ENCODE measurements at regions not wholly inside any gene's neighbourhood (a gene's known extent, or its start where the extent isn't known, plus 50 kb on each side); places are given as distances from the start of the nearest gene placed in this dataset.

DNA sequence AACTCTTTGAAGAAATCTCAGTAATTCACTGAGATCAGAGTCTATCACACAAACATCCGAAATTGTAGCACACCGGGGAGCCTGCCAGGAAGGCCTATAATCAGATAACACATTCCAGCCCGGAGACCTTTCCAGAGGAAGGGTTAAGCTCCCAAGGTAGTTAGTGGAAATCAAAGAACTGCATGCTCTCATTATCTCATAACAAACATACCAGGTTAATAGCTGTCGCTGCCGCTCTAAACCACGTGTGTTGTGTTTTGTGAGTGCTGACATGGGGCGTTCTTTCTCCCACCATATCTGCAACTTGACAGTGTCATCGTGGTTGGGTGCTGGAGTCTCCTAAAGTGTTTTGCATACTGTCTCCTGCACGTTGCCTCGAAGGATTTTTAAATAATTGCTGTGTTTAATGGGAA is 120.7 kb upstream of the CARD11 start:
- no peak overlapping the region for H3K9ac ChIP-seq (ENCODE audit: low read depth, low read length)
- dilution Hi-C loops (cut with HindIII; ENCODE audit: low sequenced_read_pairs, unreplicated experiment) = no loop called here
- H4K91ac ChIP-seq (ENCODE audit: insufficient read depth, low read depth, low read length) = no peak overlapping the region
- DNase-seq (no peak), ATAC-seq (ENCODE audit: low read depth) (no peak)
- TF ChIP-seq, protein P1, sequence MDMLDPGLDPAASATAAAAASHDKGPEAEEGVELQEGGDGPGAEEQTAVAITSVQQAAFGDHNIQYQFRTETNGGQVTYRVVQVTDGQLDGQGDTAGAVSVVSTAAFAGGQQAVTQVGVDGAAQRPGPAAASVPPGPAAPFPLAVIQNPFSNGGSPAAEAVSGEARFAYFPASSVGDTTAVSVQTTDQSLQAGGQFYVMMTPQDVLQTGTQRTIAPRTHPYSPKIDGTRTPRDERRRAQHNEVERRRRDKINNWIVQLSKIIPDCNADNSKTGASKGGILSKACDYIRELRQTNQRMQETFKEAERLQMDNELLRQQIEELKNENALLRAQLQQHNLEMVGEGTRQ (IDR thresholded peaks at IDR 0.05; ENCODE audit: low read depth, low read length) = no peak
- TF ChIP-seq POLR2A (IDR thresholded peaks at IDR 0.05; ENCODE audit: low read depth, low read length) = no peak
- TF ChIP-seq BHLHE40 (IDR thresholded peaks at IDR 0.05; ENCODE audit: low read depth, low read length) = no peak
- TF ChIP-seq, protein P2, sequence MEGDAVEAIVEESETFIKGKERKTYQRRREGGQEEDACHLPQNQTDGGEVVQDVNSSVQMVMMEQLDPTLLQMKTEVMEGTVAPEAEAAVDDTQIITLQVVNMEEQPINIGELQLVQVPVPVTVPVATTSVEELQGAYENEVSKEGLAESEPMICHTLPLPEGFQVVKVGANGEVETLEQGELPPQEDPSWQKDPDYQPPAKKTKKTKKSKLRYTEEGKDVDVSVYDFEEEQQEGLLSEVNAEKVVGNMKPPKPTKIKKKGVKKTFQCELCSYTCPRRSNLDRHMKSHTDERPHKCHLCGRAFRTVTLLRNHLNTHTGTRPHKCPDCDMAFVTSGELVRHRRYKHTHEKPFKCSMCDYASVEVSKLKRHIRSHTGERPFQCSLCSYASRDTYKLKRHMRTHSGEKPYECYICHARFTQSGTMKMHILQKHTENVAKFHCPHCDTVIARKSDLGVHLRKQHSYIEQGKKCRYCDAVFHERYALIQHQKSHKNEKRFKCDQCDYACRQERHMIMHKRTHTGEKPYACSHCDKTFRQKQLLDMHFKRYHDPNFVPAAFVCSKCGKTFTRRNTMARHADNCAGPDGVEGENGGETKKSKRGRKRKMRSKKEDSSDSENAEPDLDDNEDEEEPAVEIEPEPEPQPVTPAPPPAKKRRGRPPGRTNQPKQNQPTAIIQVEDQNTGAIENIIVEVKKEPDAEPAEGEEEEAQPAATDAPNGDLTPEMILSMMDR (conservative IDR thresholded peaks at IDR 0.05; ENCODE audit: low read depth, low read length) = no peak
- no peak for TF ChIP-seq CEBPB (IDR thresholded peaks at IDR 0.05; ENCODE audit: low read depth, low read length)
- no peak for TF ChIP-seq RFX5 (IDR thresholded peaks at IDR 0.05; ENCODE audit: low read depth, low read length)
- TF ChIP-seq FOS (IDR thresholded peaks at IDR 0.05; ENCODE audit: low read depth, low read length) = no peak
- no peak for TF ChIP-seq MAFK (IDR thresholded peaks at IDR 0.05; ENCODE audit: low read depth, low read length)
- no peak for TF ChIP-seq MAZ (IDR thresholded peaks at IDR 0.05; ENCODE audit: borderline replicate concordance, low read depth, low read length)
- TF ChIP-seq RCOR1 (IDR thresholded peaks at IDR 0.05; ENCODE audit: insufficient replicate concordance, low read length) = no peak
- TF ChIP-seq SMC3 (IDR thresholded peaks at IDR 0.05; ENCODE audit: low read depth, low read length) = no peak
- no peak for TF ChIP-seq CHD1 (IDR thresholded peaks at IDR 0.05; ENCODE audit: low read depth, low read length)
- no peak for TF ChIP-seq RAD21 (IDR thresholded peaks at IDR 0.05; ENCODE audit: low read length)
- TF ChIP-seq, protein P3, sequence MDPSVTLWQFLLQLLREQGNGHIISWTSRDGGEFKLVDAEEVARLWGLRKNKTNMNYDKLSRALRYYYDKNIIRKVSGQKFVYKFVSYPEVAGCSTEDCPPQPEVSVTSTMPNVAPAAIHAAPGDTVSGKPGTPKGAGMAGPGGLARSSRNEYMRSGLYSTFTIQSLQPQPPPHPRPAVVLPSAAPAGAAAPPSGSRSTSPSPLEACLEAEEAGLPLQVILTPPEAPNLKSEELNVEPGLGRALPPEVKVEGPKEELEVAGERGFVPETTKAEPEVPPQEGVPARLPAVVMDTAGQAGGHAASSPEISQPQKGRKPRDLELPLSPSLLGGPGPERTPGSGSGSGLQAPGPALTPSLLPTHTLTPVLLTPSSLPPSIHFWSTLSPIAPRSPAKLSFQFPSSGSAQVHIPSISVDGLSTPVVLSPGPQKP (IDR thresholded peaks at IDR 0.05; ENCODE audit: borderline replicate concordance, low read depth, low read length) = no peak
- no peak for TF ChIP-seq MXI1 (IDR thresholded peaks at IDR 0.05; ENCODE audit: borderline replicate concordance, low read depth, low read length)
- ChIA-PET CTCF (no interaction called here), POLR2A (ENCODE audit: unreplicated experiment) (no interaction called here)
- no peak overlapping the region for H4K5ac ChIP-seq (ENCODE audit: low read depth, low read length)
- H3K4ac ChIP-seq (ENCODE audit: low read depth, low read length) = no peak overlapping the region
- no peak overlapping the region for H2AK9ac ChIP-seq (replicated peaks; ENCODE audit: low read depth, low read length, poor library complexity)
- H3K9me1 ChIP-seq (ENCODE audit: insufficient read depth, low read length) = no peaks in the 10 kb centered on the region
- no peak overlapping the region for H3K14ac ChIP-seq (replicated peaks; ENCODE audit: low read depth, low read length)
- H2BK20ac ChIP-seq (ENCODE audit: low read depth, low read length) = no peak overlapping the region
- H4K20me1 ChIP-seq (ENCODE audit: insufficient read depth, low read length) = no peaks in the 10 kb centered on the region
- no peak overlapping the region for H2AK5ac ChIP-seq (ENCODE audit: low read depth, low read length)
- no peaks in the 10 kb centered on the region for H3K4me1 ChIP-seq (ENCODE audit: control insufficient read depth, insufficient read depth, low read length)
- no peak overlapping the region for H3K23ac ChIP-seq (ENCODE audit: low read depth, low read length)
- H3K36me3 ChIP-seq (ENCODE audit: control insufficient read depth, insufficient read depth, low read length) = no peaks in the 10 kb centered on the region
- H2BK5ac ChIP-seq (ENCODE audit: low read depth, low read length, poor library complexity, severe bottlenecking) = no peak overlapping the region
- H3K79me1 ChIP-seq (ENCODE audit: low read depth in 1 of 2, low read length in 2 of 2) = no peaks in the 10 kb centered on the region
- WGBS, 2 experiments (ENCODE audit: extremely low coverage in 2 of 2, insufficient read length in 1 of 2) = no CpG with 5 or more reads among the region's 10 CpGs
- H3K18ac ChIP-seq (ENCODE audit: low read depth, low read length) = no peak overlapping the region
- H2BK120ac ChIP-seq (ENCODE audit: low read depth, low read length) = no peak overlapping the region
- intact Hi-C loops (cut with micrococcal nuclease) = no loop called here
- no TSS peak for BruUV-seq (replicated peaks)
- in situ Hi-C loops (cut with MboI; ENCODE audit: low sequenced_read_pairs) = loop anchor here (25.0 kb wide), 1 partner anchor 477 kb away; the partner anchor contains the start of gene AMZ1
- H3K27ac ChIP-seq (ENCODE audit: insufficient read depth, low read length) = no peak overlapping the region
- no peak overlapping the region for H2BK15ac ChIP-seq (ENCODE audit: low read depth, low read length)
- no peak overlapping the region for H3K4me2 ChIP-seq (ENCODE audit: low read depth, low read length)
- no peaks in the 10 kb centered on the region for H3K9me3 ChIP-seq (ENCODE audit: control insufficient read depth, insufficient read depth, low read length)
- no peak overlapping the region for H2AFZ ChIP-seq (replicated peaks; ENCODE audit: low read length, poor library complexity)
- no peak overlapping the region for H4K8ac ChIP-seq (ENCODE audit: low read depth in 2 of 2, low read length in 2 of 2)
- H3K4me3 ChIP-seq (ENCODE audit: insufficient read depth, low read depth, low read length) = no peak overlapping the region
- H3K27me3 ChIP-seq (ENCODE audit: control insufficient read depth, insufficient read depth, low read length) = peaks cover 4% of the 10 kb centered on the region; the same call in 1 of the 2 replicates
- H3K56ac ChIP-seq (ENCODE audit: extremely low read depth, insufficient read depth, low read length) = no peak overlapping the region
